Peyer's patch (tissue), 4 donors: ENCODE measurements at regions not wholly inside any gene's neighbourhood (a gene's known extent, or its start where the extent isn't known, plus 50 kb on each side); places are given as distances from the start of the nearest gene placed in this dataset.

ENCODE experiments used
- DNase-seq, 3 donors: peaks; one replicate each; pipeline ENCODE4 v3.0.0-alpha.2; 2017 to 2019
- H3K27ac ChIP-seq, 4 donors: fragments of 200-600 bp; sonication (generic); one replicate each; pipeline ENCODE4 v1.5.1; 2016 to 2019
- H3K27me3 ChIP-seq, 2 donors: fragments of 200-600 bp; sonication (generic); one replicate each; pipeline ENCODE4 v1.5.1; 2019
- H3K36me3 ChIP-seq, 3 donors: fragments of 200-600 bp; sonication (generic); one replicate each; pipeline ENCODE4 v1.5.1; 2016 to 2019
- H3K4me1 ChIP-seq, 4 donors: fragments of 200-600 bp; sonication (generic); one replicate each; pipeline ENCODE4 v1.5.1; 2016 to 2019
- H3K4me3 ChIP-seq, 4 donors: fragments of 200-600 bp; sonication (generic); 1 replicate in 3 of 4; 2 replicates in 1 of 4; pipeline ENCODE4 v1.5.1; 2016 to 2019; ENCODE audit warnings: mild to moderate bottlenecking in 1 of 4
- H3K9me3 ChIP-seq, 4 donors: fragments of 200-600 bp; sonication (generic); one replicate each; pipeline ENCODE4 v1.5.1; 2016 to 2019; ENCODE audit warnings: mild to moderate bottlenecking in 1 of 4
- CTCF ChIP-seq, 6 experiments: fragments of 450-650 bp in 4 of 6; fragments of 200-600 bp in 2 of 6; sonication (generic) in 1 of 6; IDR thresholded peaks; one replicate each; pipeline ENCODE4 v1.5.1; 2017 to 2019; ENCODE audit warnings: antibody characterized with exemption in 6 of 6, mild to moderate bottlenecking in 3 of 6, moderate library complexity in 1 of 6
- POLR2A ChIP-seq, 2 donors: fragments of 450-650 bp; IDR thresholded peaks; one replicate each; pipeline ENCODE4 v1.5.1; 2017; ENCODE audit warnings: antibody characterized with exemption in 2 of 2, mild to moderate bottlenecking in 2 of 2, moderate library complexity in 2 of 2

GRCh38 chr4:187251896-187252295 lies 528.2 kb upstream of the FAT1 start:
- Histone ChIP-seq H3K9me3 (no peaks in the 10 kb centered on the region), H3K27me3 (no peaks in the 10 kb centered on the region), H3K4me3 (no peak overlapping the region), H3K4me1 (no peaks in the 10 kb centered on the region), H3K36me3 (no peaks in the 10 kb centered on the region), H3K27ac (no peak overlapping the region)
- DNase-seq, result no peak
- TF ChIP-seq POLR2A (IDR thresholded peaks at IDR 0.05) (no peak), CTCF (IDR thresholded peaks at IDR 0.05) (no peak)

- DNase-seq, result no peak
- Histone ChIP-seq H3K27me3 (no peaks in the 10 kb centered on the region), H3K4me1 (no peaks in the 10 kb centered on the region), H3K27ac (no peak overlapping the region), H3K36me3 (no peaks in the 10 kb centered on the region), H3K4me3 (no peak overlapping the region), H3K9me3 (no peaks in the 10 kb centered on the region)
- no peak for TF ChIP-seq POLR2A (IDR thresholded peaks at IDR 0.05)
- no peak for TF ChIP-seq CTCF (IDR thresholded peaks at IDR 0.05)
Observed at GRCh38 chr4:187256897-187257296, 533.2 kb upstream of the FAT1 start.

GRCh38 chr4:187258651-187259401 lies 535.2 kb upstream of the FAT1 start:
- H3K9me3 ChIP-seq, result no peaks in the 10 kb centered on the region
- no peak overlapping the region for H3K4me3 ChIP-seq
- DNase-seq, result no peak
- H3K4me1 ChIP-seq, result no peaks in the 10 kb centered on the region
- H3K27me3 ChIP-seq, result no peaks in the 10 kb centered on the region
- TF ChIP-seq POLR2A (IDR thresholded peaks at IDR 0.05) (no peak), CTCF (IDR thresholded peaks at IDR 0.05) (no peak)
- H3K36me3 ChIP-seq, result no peaks in the 10 kb centered on the region
- no peak overlapping the region for H3K27ac ChIP-seq

- Histone ChIP-seq H3K27me3 (no peaks in the 10 kb centered on the region), H3K4me3 (no peak overlapping the region), H3K4me1 (no peaks in the 10 kb centered on the region), H3K9me3 (no peaks in the 10 kb centered on the region), H3K36me3 (no peaks in the 10 kb centered on the region), H3K27ac (no peak overlapping the region)
- TF ChIP-seq POLR2A (IDR thresholded peaks at IDR 0.05), result no peak
- no peak for DNase-seq
Observed at GRCh38 chr4:187268940-187269339, 545.3 kb upstream of the FAT1 start.

- no peaks in the 10 kb centered on the region for H3K27me3 ChIP-seq
- H3K27ac ChIP-seq, result no peak overlapping the region
- DNase-seq, result no peak
- H3K4me3 ChIP-seq, result no peak overlapping the region
- no peaks in the 10 kb centered on the region for H3K36me3 ChIP-seq
- H3K9me3 ChIP-seq, result no peaks in the 10 kb centered on the region
- TF ChIP-seq CTCF (IDR thresholded peaks at IDR 0.05), result no peak
- no peak for TF ChIP-seq POLR2A (IDR thresholded peaks at IDR 0.05)
- H3K4me1 ChIP-seq, result no peaks in the 10 kb centered on the region
Observed at GRCh38 chr4:187270154-187270553, 546.5 kb upstream of the FAT1 start.

- H3K27ac ChIP-seq, result no peak overlapping the region
- no peaks in the 10 kb centered on the region for H3K9me3 ChIP-seq
- no peak for DNase-seq
- no peaks in the 10 kb centered on the region for H3K4me1 ChIP-seq
- no peaks in the 10 kb centered on the region for H3K36me3 ChIP-seq
- TF ChIP-seq POLR2A (IDR thresholded peaks at IDR 0.05), result no peak
- TF ChIP-seq CTCF (IDR thresholded peaks at IDR 0.05), result no peak
- H3K27me3 ChIP-seq, result no peaks in the 10 kb centered on the region
- no peak overlapping the region for H3K4me3 ChIP-seq
Observed at GRCh38 chr4:187271848-187272247, 548.2 kb upstream of the FAT1 start.
